Caco-2 (cell line): ENCODE measurements at regions not wholly inside any gene's neighbourhood (a gene's known extent, or its start where the extent isn't known, plus 50 kb on each side); places are given as distances from the start of the nearest gene placed in this dataset.

Experiments
- BruUV-seq: library from RNA; stranded (reverse); fragments of 400-500 nt; replicated peaks from 2 replicates; lab custom pipeline; 2021; lab: Mats Ljungman, UMichigan
- CTCF ChIA-PET: fragments of 300-600 bp; sonication (Branson Sonifier 250); formaldehyde crosslinking; loops from one replicate; lab custom pipeline; 2022; ENCODE audit warnings: antibody characterized with exemption; lab: Charles Lee
- POLR2A ChIA-PET: fragments of 300-600 bp; sonication (Branson Sonifier 250); formaldehyde crosslinking; loops from one replicate; lab custom pipeline; 2022; ENCODE audit warnings: antibody characterized with exemption; lab: Charles Lee
- DNase-seq, 2 experiments: peaks; one replicate each; pipeline versions ENCODE4 v3.0.0 to v3.0.0-alpha.2; 2020 to 2022
- H3K27me3 ChIP-seq: replicated peaks from 2 replicates; pipeline ENCODE4 v1.6.0; 2011; ENCODE audit warnings: low read length; ENCODE audit not compliant: control insufficient read depth, insufficient read depth
- H3K36me3 ChIP-seq: 2 replicates; pipeline ENCODE4 v1.5.1; 2011; ENCODE audit warnings: low read length; ENCODE audit not compliant: control insufficient read depth, insufficient read depth
- H3K4me1 ChIP-seq: fragments of 250-450 bp; sonication (Bioruptor Pico); 2 replicates; pipeline ENCODE4 v1.5.1; 2020; ENCODE audit warnings: mild to moderate bottlenecking
- H3K4me3 ChIP-seq: 2 replicates; pipeline ENCODE4 v1.5.1; 2011; ENCODE audit warnings: low read depth, mild to moderate bottlenecking, control low read depth, low read length
- H3K9me3 ChIP-seq: fragments of 250-450 bp; sonication (Bioruptor Pico); 2 replicates; pipeline ENCODE4 v1.5.1; 2020; ENCODE audit warnings: mild to moderate bottlenecking, moderate library complexity
- H3K27ac Mint-ChIP-seq: one replicate; pipeline ENCODE4 v1.8.0; 2022; ENCODE audit warnings: mixed read lengths; ENCODE audit not compliant: unreplicated experiment
- H3K27me3 Mint-ChIP-seq: one replicate; pipeline ENCODE4 v1.8.0; 2022; ENCODE audit warnings: mixed read lengths; ENCODE audit not compliant: insufficient read depth, unreplicated experiment
- H3K36me3 Mint-ChIP-seq: one replicate; pipeline ENCODE4 v1.8.0; 2022; ENCODE audit warnings: mild to moderate bottlenecking, mixed read lengths; ENCODE audit not compliant: insufficient read depth, unreplicated experiment
- H3K4me1 Mint-ChIP-seq: one replicate; pipeline ENCODE4 v1.8.0; 2022; ENCODE audit warnings: low read depth, mixed read lengths; ENCODE audit not compliant: unreplicated experiment
- H3K4me3 Mint-ChIP-seq: one replicate; pipeline ENCODE4 v1.8.0; 2022; ENCODE audit warnings: mild to moderate bottlenecking, moderate library complexity, mixed read lengths; ENCODE audit not compliant: unreplicated experiment
- H3K9me3 Mint-ChIP-seq: one replicate; pipeline ENCODE4 v1.8.0; 2022; ENCODE audit warnings: mixed read lengths; ENCODE audit not compliant: unreplicated experiment
- CTCF ChIP-seq, 2 experiments: fragments of 200-600 bp in 1 of 2; IDR thresholded peaks; 1 replicate in 1 of 2; 2 replicates in 1 of 2; pipeline versions ENCODE4 v1.5.1 to v1.8.0; 2011 to 2022; ENCODE audit warnings: antibody characterized with exemption in 1 of 2, control low read depth in 1 of 2, inconsistent platforms in 1 of 2, low read depth in 1 of 2, low read length in 1 of 2, mild to moderate bottlenecking in 1 of 2, moderate library complexity in 1 of 2; ENCODE audit not compliant: insufficient read depth in 1 of 2, severe bottlenecking in 1 of 2, unreplicated experiment in 1 of 2
- intact Hi-C: fragments of 100-400 bp; cut with micrococcal nuclease; formaldehyde crosslinking; loops from one replicate; pipeline ENCODE4 v1.10.0; 2022; ENCODE audit not compliant: unreplicated experiment

DNA sequence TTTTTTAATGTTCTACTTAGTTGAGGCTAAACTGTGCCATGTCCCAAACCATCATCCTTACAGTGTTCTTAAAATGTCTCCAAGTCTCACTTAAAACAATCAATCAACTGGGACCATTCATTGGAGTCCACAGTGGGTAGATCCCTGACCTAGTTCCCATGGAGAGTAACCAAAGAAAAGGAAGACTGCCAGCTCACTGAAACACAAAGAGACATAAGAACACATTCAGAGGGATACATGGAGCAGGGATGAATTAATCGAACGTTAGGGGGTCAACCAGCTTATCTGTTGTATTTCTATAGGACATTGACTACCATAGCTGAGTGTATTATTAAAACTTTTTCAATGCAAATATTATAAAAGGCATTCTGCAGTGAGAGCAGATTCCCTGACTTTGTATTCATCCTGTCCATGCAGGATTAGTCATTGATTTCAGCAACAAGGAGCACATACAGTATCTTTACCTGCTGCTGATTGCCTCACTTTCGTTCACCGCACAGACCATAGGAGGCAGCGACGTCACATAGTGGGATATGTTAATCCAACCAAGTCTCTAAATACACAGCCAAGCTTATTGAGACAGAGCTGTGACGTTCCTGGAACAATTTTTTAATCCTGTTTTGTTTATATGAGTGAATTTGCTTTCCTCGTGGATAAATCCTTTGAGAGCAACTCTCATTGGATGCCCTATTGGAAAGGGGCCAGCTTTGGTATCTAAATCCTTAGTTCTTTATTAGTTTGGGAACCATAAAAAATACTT lies 364.9 kb upstream of the RBMS3 start:
- H3K4me3 Mint-ChIP-seq: no peak overlapping the region
- Histone ChIP-seq H3K4me3 (no peak overlapping the region), H3K4me1 (0 out of 2 replicates have a peak, but pooled peaks cover 5% of the 10 kb centered on the region), H3K27me3 (no peaks in the 10 kb centered on the region), H3K36me3 (no peaks in the 10 kb centered on the region), H3K9me3 (no peaks in the 10 kb centered on the region)
- ChIA-PET CTCF (interaction anchor here (0.6 kb wide), 1 partner anchor 1282 kb away, joined by 3 read pairs; no protein-coding TSS in a partner anchor), POLR2A (no interaction called here)
- no peaks in the 10 kb centered on the region for H3K36me3 Mint-ChIP-seq
- intact Hi-C loops: loop anchor here (1.0 to 5.0 kb wide), 2 partner anchors 59 to 364 kb away; no protein-coding TSS in a partner anchor
- H3K4me1 Mint-ChIP-seq: peaks cover 4% of the 10 kb centered on the region
- BruUV-seq: no TSS peak
- TF ChIP-seq CTCF (IDR thresholded peaks at IDR 0.05; ENCODE audit: insufficient read depth in 1 of 2, low read depth in 1 of 2, low read length in 1 of 2, severe bottlenecking in 1 of 2, unreplicated experiment in 1 of 2): no peak
- H3K9me3 Mint-ChIP-seq: no peaks in the 10 kb centered on the region
- DNase-seq: peak; percentile 24 to 40
- no peak overlapping the region for H3K27ac Mint-ChIP-seq
- H3K27me3 Mint-ChIP-seq: no peaks in the 10 kb centered on the region

GRCh38 chr3:28916713-28917499 lies 364.0 kb upstream of the RBMS3 start:
- Mint-ChIP-seq H3K9me3 (no peaks in the 10 kb centered on the region), H3K27me3 (no peaks in the 10 kb centered on the region), H3K4me1 (peaks cover 4% of the 10 kb centered on the region), H3K36me3 (no peaks in the 10 kb centered on the region), H3K4me3 (no peak overlapping the region), H3K27ac (no peak overlapping the region)
- BruUV-seq: no TSS peak
- intact Hi-C loops: loop anchor here (1.0 to 5.0 kb wide), 2 partner anchors 60 to 363 kb away; no protein-coding TSS in a partner anchor
- no peak overlapping the region for H3K4me3 ChIP-seq
- DNase-seq: peak in 1 of 2 experiments; percentile 9
- no peaks in the 10 kb centered on the region for H3K27me3 ChIP-seq
- H3K4me1 ChIP-seq: 0 out of 2 replicates have a peak, but pooled peaks cover 4% of the 10 kb centered on the region
- ChIA-PET CTCF (interaction anchor here (0.6 kb wide), 1 partner anchor 1281 kb away, joined by 3 read pairs; no protein-coding TSS in a partner anchor), POLR2A (no interaction called here)
- H3K36me3 ChIP-seq: no peaks in the 10 kb centered on the region
- H3K9me3 ChIP-seq: no peaks in the 10 kb centered on the region
- peak in 1 of 2 experiments; percentile 22 for TF ChIP-seq CTCF (IDR thresholded peaks at IDR 0.05; ENCODE audit: insufficient read depth in 1 of 2, low read depth in 1 of 2, low read length in 1 of 2, severe bottlenecking in 1 of 2, unreplicated experiment in 1 of 2)

GRCh38 chr3:28917895-28918475 lies 362.9 kb upstream of the RBMS3 start:
- Mint-ChIP-seq H3K4me3 (no peak overlapping the region), H3K4me1 (peaks cover 4% of the 10 kb centered on the region), H3K27me3 (no peaks in the 10 kb centered on the region), H3K9me3 (no peaks in the 10 kb centered on the region), H3K27ac (no peak overlapping the region), H3K36me3 (no peaks in the 10 kb centered on the region)
- BruUV-seq: no TSS peak
- TF ChIP-seq CTCF (IDR thresholded peaks at IDR 0.05; ENCODE audit: insufficient read depth in 1 of 2, low read depth in 1 of 2, low read length in 1 of 2, severe bottlenecking in 1 of 2, unreplicated experiment in 1 of 2): no peak
- ChIA-PET POLR2A (no interaction called here), CTCF (interaction anchor here (0.6 kb wide), 1 partner anchor 391 kb away, joined by 3 read pairs; no protein-coding TSS in a partner anchor)
- H3K4me3 ChIP-seq: no peak overlapping the region
- H3K9me3 ChIP-seq: no peaks in the 10 kb centered on the region
- intact Hi-C loops: loop anchor here (5.0 kb wide), 1 partner anchor 61 kb away; no protein-coding TSS in a partner anchor
- H3K4me1 ChIP-seq: no peaks in the 10 kb centered on the region
- H3K36me3 ChIP-seq: no peaks in the 10 kb centered on the region
- no peak for DNase-seq
- H3K27me3 ChIP-seq: no peaks in the 10 kb centered on the region
